ENCODE measurements at regions not wholly inside any gene's neighbourhood (a gene's known extent, or its start where the extent isn't known, plus 50 kb on each side); places are given as distances from the start of the nearest gene placed in this dataset.
"Not testable (repeated sequence)": the region's sequence is repeated elsewhere in the genome, so short reads cannot be mapped to it uniquely, and the experiment has no call there.

GRCh38 chr2:163909411-163910080, 173.7 kb upstream of the FIGN start:
- no peak for DNase-seq (ENCODE audit: low read depth)

GRCh38 chr2:163906410-163906809, 170.6 kb upstream of the FIGN start:
- no peak overlapping the region for H3K4me3 ChIP-seq (ENCODE audit: low read depth, low read length)
- no peak for DNase-seq (ENCODE audit: low read depth)

More at GRCh38 chr2:163909411-163910080, 173.7 kb upstream of the FIGN start:
- no peak overlapping the region for H3K4me3 ChIP-seq (ENCODE audit: low read depth, low read length)

GRCh38 chr2:163897799-163898198, 162.0 kb upstream of the FIGN start:
- DNase-seq (ENCODE audit: low read depth): no peak
- no peak overlapping the region for H3K4me3 ChIP-seq (ENCODE audit: low read depth, low read length)

GRCh38 chr2:163893444-163893843, 157.6 kb upstream of the FIGN start:
- not testable (repeated sequence) for H3K4me3 ChIP-seq (ENCODE audit: low read depth, low read length); DNase-seq (ENCODE audit: low read depth)

GRCh38 chr2:163888591-163888990, 152.8 kb upstream of the FIGN start:
- H3K4me3 ChIP-seq (ENCODE audit: low read depth, low read length): no peak overlapping the region
- no peak for DNase-seq (ENCODE audit: low read depth)

- H3K4me3 ChIP-seq (ENCODE audit: low read depth, low read length): no peak overlapping the region
- DNase-seq (ENCODE audit: low read depth): no peak
Observed at GRCh38 chr2:163887182-163887581, 151.4 kb upstream of the FIGN start.

GRCh38 chr2:163884416-163884815, 148.6 kb upstream of the FIGN start:
- no peak overlapping the region for H3K4me3 ChIP-seq (ENCODE audit: low read depth, low read length)
- DNase-seq (ENCODE audit: low read depth): no peak

GRCh38 chr2:163878718-163879117, 142.9 kb upstream of the FIGN start:
- DNase-seq (ENCODE audit: low read depth): no peak
- H3K4me3 ChIP-seq (ENCODE audit: low read depth, low read length): no peak overlapping the region

GRCh38 chr2:163877316-163877715, 141.5 kb upstream of the FIGN start:
- no peak overlapping the region for H3K4me3 ChIP-seq (ENCODE audit: low read depth, low read length)
- DNase-seq (ENCODE audit: low read depth): peak; percentile 41

- DNase-seq (ENCODE audit: low read depth): no peak
- H3K4me3 ChIP-seq (ENCODE audit: low read depth, low read length): no peak overlapping the region
Observed at GRCh38 chr2:163863073-163863472, 127.3 kb upstream of the FIGN start.

- no peak overlapping the region for H3K4me3 ChIP-seq (ENCODE audit: low read depth, low read length)
- no peak for DNase-seq (ENCODE audit: low read depth)
Observed at GRCh38 chr2:163859951-163860350, 124.1 kb upstream of the FIGN start.

- DNase-seq (ENCODE audit: low read depth): no peak
- H3K4me3 ChIP-seq (ENCODE audit: low read depth, low read length): no peak overlapping the region
Observed at GRCh38 chr2:163856941-163857340, 121.1 kb upstream of the FIGN start.

GRCh38 chr2:163852616-163853015, 116.8 kb upstream of the FIGN start:
- no peak for DNase-seq (ENCODE audit: low read depth)
- no peak overlapping the region for H3K4me3 ChIP-seq (ENCODE audit: low read depth, low read length)

GRCh38 chr2:163849756-163850435, 114.1 kb upstream of the FIGN start:
- DNase-seq (ENCODE audit: low read depth): no peak
- no peak overlapping the region for H3K4me3 ChIP-seq (ENCODE audit: low read depth, low read length)

- no peak overlapping the region for H3K4me3 ChIP-seq (ENCODE audit: low read depth, low read length)
- no peak for DNase-seq (ENCODE audit: low read depth)
Observed at GRCh38 chr2:163838890-163839289, 103.1 kb upstream of the FIGN start.

- no peak for DNase-seq (ENCODE audit: low read depth)
- H3K4me3 ChIP-seq (ENCODE audit: low read depth, low read length): no peak overlapping the region
Observed at GRCh38 chr2:163836167-163836566, 100.4 kb upstream of the FIGN start.

GRCh38 chr2:163834841-163835240, 99.0 kb upstream of the FIGN start:
- no peak overlapping the region for H3K4me3 ChIP-seq (ENCODE audit: low read depth, low read length)
- DNase-seq (ENCODE audit: low read depth): no peak

GRCh38 chr2:163834221-163834620, 98.4 kb upstream of the FIGN start:
- no peak overlapping the region for H3K4me3 ChIP-seq (ENCODE audit: low read depth, low read length)
- no peak for DNase-seq (ENCODE audit: low read depth)

GRCh38 chr2:163828771-163829170, 93.0 kb upstream of the FIGN start:
- no peak overlapping the region for H3K4me3 ChIP-seq (ENCODE audit: low read depth, low read length)
- no peak for DNase-seq (ENCODE audit: low read depth)

GRCh38 chr2:163822033-163822432, 86.2 kb upstream of the FIGN start:
- DNase-seq (ENCODE audit: low read depth): no peak
- H3K4me3 ChIP-seq (ENCODE audit: low read depth, low read length): no peak overlapping the region

- DNase-seq (ENCODE audit: low read depth): no peak
- H3K4me3 ChIP-seq (ENCODE audit: low read depth, low read length): no peak overlapping the region
Observed at GRCh38 chr2:163812926-163813520, 77.2 kb upstream of the FIGN start.

Measured in skeletal muscle cell (primary cell).